Mesodermal cell (in vitro differentiated cells): ENCODE measurements at regions not wholly inside any gene's neighbourhood (a gene's known extent, or its start where the extent isn't known, plus 50 kb on each side); places are given as distances from the start of the nearest gene placed in this dataset.
A peak's percentile ranks its signal among the peaks of the same experiment; 100 is the strongest.

ENCODE experiments used
- H3K27ac ChIP-seq: 2 replicates; pipeline ENCODE4 v1.7.0; 2013; ENCODE audit warnings: mild to moderate bottlenecking, low read depth, low read length, moderate library complexity; ENCODE audit not compliant: severe bottlenecking
- H3K36me3 ChIP-seq: 2 replicates; pipeline ENCODE4 v1.7.1; 2013; ENCODE audit warnings: mild to moderate bottlenecking, low read length, moderate library complexity; ENCODE audit not compliant: control insufficient read depth, insufficient read depth
- H3K4me1 ChIP-seq: one replicate; pipeline ENCODE4 v1.7.1; 2013; ENCODE audit warnings: mild to moderate bottlenecking, low read length; ENCODE audit not compliant: insufficient read depth, control insufficient read depth, poor library complexity, severe bottlenecking
- H3K4me3 ChIP-seq: 2 replicates; pipeline ENCODE4 v1.7.0; 2013; ENCODE audit warnings: low read length, control low read depth, mild to moderate bottlenecking; ENCODE audit not compliant: insufficient read depth, poor library complexity, severe bottlenecking; ENCODE audit errors: extremely low read depth
- H3K9me3 ChIP-seq: 2 replicates; pipeline ENCODE4 v1.7.1; 2013; ENCODE audit warnings: mild to moderate bottlenecking, low read length, moderate library complexity; ENCODE audit not compliant: control insufficient read depth
- WGBS, 2 experiments: methylation state at CpG; one replicate each; pipeline ENCODE4 v1.1.5; 2013; ENCODE audit warnings: missing lambda C conversion rate in 2 of 2; ENCODE audit not compliant: insufficient coverage in 2 of 2; 5-methylcytosine and 5-hydroxymethylcytosine counted together

- Histone ChIP-seq H3K4me3 (no peak overlapping the region), H3K4me1 (no peaks in the 10 kb centered on the region), H3K9me3 (no peaks in the 10 kb centered on the region), H3K36me3 (no peaks in the 10 kb centered on the region), H3K27ac (no peak overlapping the region)
- 90% methylated on average over 3 of the region's 3 CpGs for WGBS, 2 experiments
These were observed 139.8 kb upstream of the NCK2 start for GRCh38 chr2:105604938-105605337.

- WGBS, 2 experiments, result 93 to 96% methylated on average over 6 to 8 of the region's 8 CpGs
- no peaks in the 10 kb centered on the region for H3K9me3 ChIP-seq
- no peak overlapping the region for H3K4me3 ChIP-seq
- peak overlapping the region; percentile 63 for H3K27ac ChIP-seq
- no peaks in the 10 kb centered on the region for H3K36me3 ChIP-seq
- no peaks in the 10 kb centered on the region for H3K4me1 ChIP-seq
These were observed 143.5 kb upstream of the NCK2 start for GRCh38 chr2:105600949-105601794.

- Histone ChIP-seq H3K4me1 (no peaks in the 10 kb centered on the region), H3K27ac (no peak overlapping the region), H3K4me3 (no peak overlapping the region), H3K9me3 (no peaks in the 10 kb centered on the region), H3K36me3 (no peaks in the 10 kb centered on the region)
- WGBS, 2 experiments, result 83 to 92% methylated on average over 1 to 3 of the region's 6 CpGs
These were observed 144.1 kb upstream of the NCK2 start for GRCh38 chr2:105600602-105600948.

- WGBS, 2 experiments, result 91 to 92% methylated on average over 8 of the region's 9 CpGs
- Histone ChIP-seq H3K4me1 (no peaks in the 10 kb centered on the region), H3K36me3 (no peaks in the 10 kb centered on the region), H3K9me3 (no peaks in the 10 kb centered on the region), H3K4me3 (no peak overlapping the region), H3K27ac (no peak overlapping the region)
These were observed 144.7 kb upstream of the NCK2 start for GRCh38 chr2:105600037-105600442.

GRCh38 chr2:105598829-105599698, 145.6 kb upstream of the NCK2 start:
- Histone ChIP-seq H3K27ac (no peak overlapping the region), H3K9me3 (no peaks in the 10 kb centered on the region), H3K36me3 (no peaks in the 10 kb centered on the region), H3K4me3 (no peak overlapping the region), H3K4me1 (no peaks in the 10 kb centered on the region)
- 87 to 94% methylated on average over 4 of the region's 6 CpGs for WGBS, 2 experiments

- H3K4me3 ChIP-seq, result no peak overlapping the region
- no peak overlapping the region for H3K27ac ChIP-seq
- WGBS, 2 experiments, result 94 to 96% methylated on average over 8 to 9 of the region's 10 CpGs
- no peaks in the 10 kb centered on the region for H3K4me1 ChIP-seq
- H3K36me3 ChIP-seq, result no peaks in the 10 kb centered on the region
- no peaks in the 10 kb centered on the region for H3K9me3 ChIP-seq
These were observed 146.6 kb upstream of the NCK2 start for GRCh38 chr2:105597806-105598803.

- whole genome bisulfite sequencing, 2 experiments, result 86 to 97% methylated on average over 9 to 15 of the region's 15 CpGs
- no peak overlapping the region for H3K4me3 ChIP-seq
- no peak overlapping the region for H3K27ac ChIP-seq
- no peaks in the 10 kb centered on the region for H3K9me3 ChIP-seq
- H3K4me1 ChIP-seq, result no peaks in the 10 kb centered on the region
- H3K36me3 ChIP-seq, result no peaks in the 10 kb centered on the region
These were observed 147.5 kb upstream of the NCK2 start for GRCh38 chr2:105597011-105597805.

GRCh38 chr2:105596411-105596921, 148.2 kb upstream of the NCK2 start:
- Histone ChIP-seq H3K9me3 (no peaks in the 10 kb centered on the region), H3K27ac (no peak overlapping the region), H3K36me3 (no peaks in the 10 kb centered on the region), H3K4me3 (no peak overlapping the region), H3K4me1 (no peaks in the 10 kb centered on the region)
- WGBS, 2 experiments, result 92 to 94% methylated on average over 4 of the region's 6 CpGs

GRCh38 chr2:105595536-105595935, 149.2 kb upstream of the NCK2 start:
- Histone ChIP-seq H3K9me3 (no peaks in the 10 kb centered on the region), H3K4me1 (no peaks in the 10 kb centered on the region), H3K36me3 (no peaks in the 10 kb centered on the region), H3K27ac (no peak overlapping the region), H3K4me3 (no peak overlapping the region)
- 78 to 91% methylated on average over 4 to 8 of the region's 8 CpGs for WGBS, 2 experiments
